Activated T-cell treated with anti-CD3 and anti-CD28 coated beads, Interleukin-2, amount 50 U/mL, for 24 hours (primary cell): ENCODE measurements at regions not wholly inside any gene's neighbourhood (a gene's known extent, or its start where the extent isn't known, plus 50 kb on each side); places are given as distances from the start of the nearest gene placed in this dataset.
A peak's percentile ranks its signal among the peaks of the same experiment; 100 is the strongest.
"Not testable (repeated sequence)": the region's sequence is repeated elsewhere in the genome, so short reads cannot be mapped to it uniquely, and the experiment has no call there.

Source experiments
- DNase-seq: peaks from one replicate; pipeline ENCODE4 v3.0.0-alpha.2; 2020
- H3K27ac Mint-ChIP-seq: 2 replicates; pipeline ENCODE4 v1.8.0; 2020; ENCODE audit warnings: mild to moderate bottlenecking, mixed read lengths
- H3K27me3 Mint-ChIP-seq: 2 replicates; pipeline ENCODE4 v1.8.0; 2020; ENCODE audit warnings: mixed read lengths
- H3K36me3 Mint-ChIP-seq: 2 replicates; pipeline ENCODE4 v1.8.0; 2020; ENCODE audit warnings: low read depth, mixed read lengths
- H3K4me1 Mint-ChIP-seq: 2 replicates; pipeline ENCODE4 v1.8.0; 2020; ENCODE audit warnings: low read depth, mixed read lengths
- H3K4me3 Mint-ChIP-seq: 2 replicates; pipeline ENCODE4 v1.8.0; 2020; ENCODE audit warnings: mild to moderate bottlenecking, moderate library complexity, mixed read lengths
- H3K9me3 Mint-ChIP-seq: 2 replicates; pipeline ENCODE4 v1.8.0; 2020; ENCODE audit warnings: mixed read lengths

DNA sequence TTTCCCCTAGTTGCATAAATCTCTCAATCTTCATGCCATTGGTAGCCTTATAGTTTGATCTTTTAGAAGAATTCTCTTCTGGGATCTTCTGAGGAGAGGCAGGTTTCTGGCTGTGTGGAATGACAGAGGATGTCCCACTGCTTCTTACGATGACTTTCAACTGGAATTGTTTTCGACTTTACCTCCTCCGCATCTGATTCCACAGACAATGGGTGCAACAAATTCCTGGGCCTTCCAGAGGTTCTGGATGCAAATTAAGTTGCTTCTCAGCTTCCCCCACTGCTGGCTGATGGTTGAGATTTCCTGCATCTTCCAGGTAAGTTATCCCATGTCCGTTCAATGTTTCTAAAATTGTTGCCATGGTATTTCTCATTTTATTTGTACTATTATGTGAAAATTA, 142.3 kb upstream of the TSC22D1 start:
- Mint-ChIP-seq H3K36me3 (no peaks in the 10 kb centered on the region), H3K27ac (no peak overlapping the region), H3K9me3 (no peaks in the 10 kb centered on the region), H3K4me1 (no peaks in the 10 kb centered on the region), H3K27me3 (peaks cover 20% of the 10 kb centered on the region), H3K4me3 (no peak overlapping the region)
- DNase-seq = no peak

- H3K9me3 Mint-ChIP-seq = no peaks in the 10 kb centered on the region
- H3K4me1 Mint-ChIP-seq = peaks cover 12% of the 10 kb centered on the region
- peaks cover 20% of the 10 kb centered on the region for H3K27me3 Mint-ChIP-seq
- no peak overlapping the region for H3K27ac Mint-ChIP-seq
- H3K36me3 Mint-ChIP-seq = no peaks in the 10 kb centered on the region
- H3K4me3 Mint-ChIP-seq = no peak overlapping the region
- no peak for DNase-seq
Observed at GRCh38 chr13:44715287-44716230, 139.4 kb upstream of the TSC22D1 start.

DNA sequence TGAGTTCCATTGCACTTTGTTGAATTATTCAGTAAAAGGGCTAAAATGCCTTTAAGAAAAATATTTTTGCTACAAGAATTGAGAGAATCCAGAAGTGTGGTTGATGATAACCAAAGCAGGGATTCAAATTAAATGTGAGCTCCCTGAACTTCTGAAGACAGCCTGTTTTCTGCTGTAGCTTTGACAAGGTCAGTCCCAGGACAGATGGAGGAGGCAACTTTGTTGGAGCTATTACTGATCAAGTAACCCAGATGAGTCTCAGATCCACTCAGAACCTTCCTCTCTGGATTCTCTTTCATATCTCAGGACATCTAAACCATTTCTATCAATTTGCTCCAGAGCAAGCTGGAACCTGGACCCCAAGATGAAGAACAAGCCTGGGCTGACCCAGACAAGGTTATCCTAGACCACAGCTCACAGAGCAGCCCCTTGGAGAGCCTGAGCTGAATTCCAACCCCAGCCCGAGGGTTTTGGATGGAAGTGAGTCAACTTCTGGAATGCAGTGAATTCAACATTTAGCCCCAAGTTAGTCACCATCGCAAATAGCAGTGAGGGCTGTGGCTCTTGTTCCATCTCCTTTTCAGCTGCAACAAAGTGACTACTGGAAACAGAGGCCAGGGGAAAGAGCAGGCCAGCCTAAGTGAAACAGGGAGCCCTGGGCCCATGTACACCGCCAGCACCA, 137.8 kb upstream of the TSC22D1 start:
- Mint-ChIP-seq H3K27ac (no peak overlapping the region), H3K4me1 (peaks cover 18% of the 10 kb centered on the region), H3K36me3 (no peaks in the 10 kb centered on the region), H3K27me3 (peaks cover 24% of the 10 kb centered on the region), H3K4me3 (no peak overlapping the region), H3K9me3 (no peaks in the 10 kb centered on the region)
- no peak for DNase-seq

- peaks cover 40% of the 10 kb centered on the region for H3K27me3 Mint-ChIP-seq
- H3K4me1 Mint-ChIP-seq = peaks cover 18% of the 10 kb centered on the region
- DNase-seq = no peak
- H3K9me3 Mint-ChIP-seq = no peaks in the 10 kb centered on the region
- H3K27ac Mint-ChIP-seq = no peak overlapping the region
- H3K36me3 Mint-ChIP-seq = no peaks in the 10 kb centered on the region
- no peak overlapping the region for H3K4me3 Mint-ChIP-seq
Observed at GRCh38 chr13:44711706-44712105, 135.6 kb upstream of the TSC22D1 start.

GRCh38 chr13:44710576-44710975, 134.4 kb upstream of the TSC22D1 start:
- DNase-seq = no peak
- Mint-ChIP-seq H3K4me1 (peaks cover 18% of the 10 kb centered on the region), H3K9me3 (no peaks in the 10 kb centered on the region), H3K4me3 (no peak overlapping the region), H3K27me3 (peaks cover 38% of the 10 kb centered on the region), H3K36me3 (no peaks in the 10 kb centered on the region), H3K27ac (peak overlapping the region; percentile 63)

DNA sequence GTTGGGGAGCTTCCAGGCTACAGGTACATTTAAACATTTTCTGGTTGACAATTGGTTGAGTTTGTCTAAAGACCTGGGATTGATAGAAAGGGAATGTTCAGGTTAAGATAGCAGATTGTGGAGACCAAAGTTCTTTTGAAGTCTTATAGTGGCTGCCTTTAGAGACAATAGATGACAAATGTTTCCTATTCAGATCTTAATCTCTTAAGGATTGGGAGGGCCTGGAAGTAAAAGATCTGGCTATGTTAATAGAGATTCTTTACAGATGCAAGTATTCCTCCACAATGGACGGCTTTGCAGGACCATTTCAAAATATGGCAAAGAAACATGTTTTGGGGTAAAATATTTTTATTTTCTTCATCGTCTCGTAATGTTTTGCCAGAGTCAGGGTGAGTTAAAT, 128.7 kb upstream of the TSC22D1 start:
- H3K27ac Mint-ChIP-seq, H3K4me3 Mint-ChIP-seq, DNase-seq, H3K4me1 Mint-ChIP-seq, H3K36me3 Mint-ChIP-seq, H3K9me3 Mint-ChIP-seq: not testable (repeated sequence)
- peaks cover 32% of the 10 kb centered on the region for H3K27me3 Mint-ChIP-seq

GRCh38 chr13:44703371-44703770, 127.2 kb upstream of the TSC22D1 start:
- Mint-ChIP-seq H3K4me3 (no peak overlapping the region), H3K27me3 (peaks cover 23% of the 10 kb centered on the region), H3K36me3 (no peaks in the 10 kb centered on the region), H3K9me3 (no peaks in the 10 kb centered on the region), H3K27ac (no peak overlapping the region), H3K4me1 (no peaks in the 10 kb centered on the region)
- no peak for DNase-seq

DNA sequence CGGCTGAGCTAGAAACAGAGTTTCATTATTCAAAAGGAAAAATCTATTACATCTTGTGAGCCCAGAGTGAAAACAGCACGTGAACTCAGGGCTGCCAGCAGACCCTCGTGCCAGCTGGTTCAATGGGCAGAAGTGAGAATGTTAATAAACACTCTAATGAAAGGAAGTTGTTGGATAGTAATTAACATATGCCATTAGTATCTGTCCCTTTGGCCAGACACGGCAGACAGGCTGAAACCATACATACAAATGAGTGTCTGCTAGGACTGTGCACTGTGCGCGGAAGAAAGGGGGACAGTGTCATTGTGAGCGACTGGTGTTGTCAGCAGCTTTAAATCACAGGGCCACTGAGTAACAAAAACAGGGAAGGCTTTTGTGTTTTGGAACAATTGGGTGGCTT, 121.9 kb upstream of the TSC22D1 start:
- Mint-ChIP-seq H3K27ac (no peak overlapping the region), H3K9me3 (no peaks in the 10 kb centered on the region), H3K4me1 (no peaks in the 10 kb centered on the region), H3K4me3 (no peak overlapping the region), H3K27me3 (peaks cover 13% of the 10 kb centered on the region), H3K36me3 (no peaks in the 10 kb centered on the region)
- no peak for DNase-seq

DNA sequence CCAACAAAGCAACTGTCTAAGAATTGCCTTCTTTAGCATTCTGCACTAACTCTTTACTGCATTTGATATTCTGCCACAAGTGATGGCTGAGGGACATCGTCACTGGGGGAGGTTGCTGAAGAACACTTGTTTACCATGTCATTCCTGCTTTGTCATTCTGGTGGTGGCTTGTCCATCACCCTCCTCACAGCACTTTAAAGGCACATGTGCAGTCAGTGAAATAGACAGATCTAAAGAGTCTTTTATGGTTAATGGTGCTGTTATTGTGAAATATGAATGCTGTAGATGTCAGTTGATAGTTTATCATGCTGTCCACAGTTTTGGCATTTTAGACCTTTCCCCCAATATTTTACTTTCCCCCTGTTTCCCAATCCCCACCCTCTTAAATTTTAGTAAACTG, 120.9 kb upstream of the TSC22D1 start:
- H3K4me1 Mint-ChIP-seq = no peaks in the 10 kb centered on the region
- H3K27me3 Mint-ChIP-seq = peaks cover 13% of the 10 kb centered on the region
- H3K36me3 Mint-ChIP-seq = no peaks in the 10 kb centered on the region
- no peak for DNase-seq
- no peak overlapping the region for H3K4me3 Mint-ChIP-seq
- no peak overlapping the region for H3K27ac Mint-ChIP-seq
- no peaks in the 10 kb centered on the region for H3K9me3 Mint-ChIP-seq

GRCh38 chr13:44695520-44695919, 119.4 kb upstream of the TSC22D1 start:
- Mint-ChIP-seq H3K4me1 (no peaks in the 10 kb centered on the region), H3K36me3 (no peaks in the 10 kb centered on the region), H3K4me3 (no peak overlapping the region), H3K27me3 (peaks cover 12% of the 10 kb centered on the region), H3K27ac (no peak overlapping the region), H3K9me3 (no peaks in the 10 kb centered on the region)
- no peak for DNase-seq

DNA sequence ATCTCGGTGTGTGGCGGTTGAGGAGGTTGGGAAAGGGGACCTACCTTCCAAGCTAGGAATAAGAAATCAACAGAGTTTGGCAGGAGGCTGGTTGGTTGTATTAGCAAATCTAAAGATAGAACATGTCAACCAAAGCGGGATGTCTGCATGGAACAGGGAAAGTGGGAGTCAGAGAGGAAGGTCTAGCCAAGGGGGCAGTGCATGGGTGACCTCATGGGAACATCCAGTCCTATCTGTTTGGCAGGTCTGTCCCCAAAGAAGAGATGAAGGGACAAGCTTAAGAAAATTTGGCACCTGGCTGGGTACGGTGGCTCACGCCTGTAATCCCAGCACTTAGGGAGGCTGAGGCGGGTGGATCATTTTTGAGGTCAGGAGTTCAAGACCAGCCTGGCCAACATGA, 118.7 kb upstream of the TSC22D1 start:
- Mint-ChIP-seq H3K27ac (no peak overlapping the region), H3K27me3 (peaks cover 12% of the 10 kb centered on the region), H3K9me3 (no peaks in the 10 kb centered on the region), H3K4me3 (no peak overlapping the region), H3K36me3 (no peaks in the 10 kb centered on the region), H3K4me1 (no peaks in the 10 kb centered on the region)
- DNase-seq = no peak

- no peak overlapping the region for H3K4me3 Mint-ChIP-seq
- H3K4me1 Mint-ChIP-seq = no peaks in the 10 kb centered on the region
- peaks cover 13% of the 10 kb centered on the region for H3K27me3 Mint-ChIP-seq
- H3K36me3 Mint-ChIP-seq = no peaks in the 10 kb centered on the region
- H3K9me3 Mint-ChIP-seq = no peaks in the 10 kb centered on the region
- DNase-seq = no peak
- H3K27ac Mint-ChIP-seq = no peak overlapping the region
Observed at GRCh38 chr13:44694291-44694690, 118.2 kb upstream of the TSC22D1 start.

- Mint-ChIP-seq H3K4me3 (no peak overlapping the region), H3K27me3 (peaks cover 18% of the 10 kb centered on the region), H3K36me3 (no peaks in the 10 kb centered on the region), H3K9me3 (no peaks in the 10 kb centered on the region), H3K4me1 (no peaks in the 10 kb centered on the region), H3K27ac (no peak overlapping the region)
- no peak for DNase-seq
Observed at GRCh38 chr13:44693156-44693764, 117.1 kb upstream of the TSC22D1 start.

DNA sequence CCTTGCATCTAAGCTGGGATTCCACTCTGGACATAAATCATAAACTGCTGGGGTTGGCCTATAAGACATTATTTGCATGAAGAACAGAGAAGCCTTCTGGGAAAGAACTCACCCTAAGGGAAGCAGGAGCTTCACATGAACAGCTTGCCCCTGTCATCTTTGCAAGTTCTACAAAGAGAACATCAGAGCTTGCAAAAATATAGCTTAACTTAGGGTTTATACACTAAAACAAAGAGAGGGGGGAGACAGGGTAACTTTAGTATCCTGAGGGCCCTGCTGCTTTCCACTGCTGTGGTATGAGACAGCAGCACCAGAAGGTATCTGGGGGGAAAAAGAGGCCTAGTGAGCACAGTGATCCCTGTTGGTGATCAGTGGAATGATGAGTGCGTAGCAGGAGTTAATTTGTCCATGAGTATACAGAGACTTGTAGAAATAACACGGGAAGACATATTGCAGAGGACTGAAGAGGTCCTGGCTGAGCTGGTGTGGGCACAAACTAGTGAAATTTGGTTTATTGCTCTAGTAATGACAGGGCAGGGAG, 116.1 kb upstream of the TSC22D1 start:
- Mint-ChIP-seq H3K4me1 (no peaks in the 10 kb centered on the region), H3K36me3 (no peaks in the 10 kb centered on the region), H3K9me3 (no peaks in the 10 kb centered on the region), H3K27ac (no peak overlapping the region), H3K27me3 (peaks cover 17% of the 10 kb centered on the region), H3K4me3 (no peak overlapping the region)
- DNase-seq = no peak

- Mint-ChIP-seq H3K9me3 (peaks cover 11% of the 10 kb centered on the region), H3K27me3 (peaks cover 15% of the 10 kb centered on the region), H3K36me3 (no peaks in the 10 kb centered on the region), H3K27ac (no peak overlapping the region), H3K4me3 (no peak overlapping the region), H3K4me1 (peaks cover 13% of the 10 kb centered on the region)
- DNase-seq = no peak
Observed at GRCh38 chr13:44690376-44690775, 114.2 kb upstream of the TSC22D1 start.
